Mesenchymal stem cell (in vitro differentiated cells and primary cell): ENCODE measurements at regions not wholly inside any gene's neighbourhood (a gene's known extent, or its start where the extent isn't known, plus 50 kb on each side); places are given as distances from the start of the nearest gene placed in this dataset.

Experiments used
- DNase-seq: peaks from one replicate; pipeline ENCODE4 v3.0.0-alpha.2; 2013
- H2AFZ ChIP-seq: one replicate; pipeline ENCODE4 v1.6.1; 2013; ENCODE audit warnings: low read depth, mild to moderate bottlenecking, control low read depth, inconsistent platforms, low read length, moderate library complexity
- H2AK5ac ChIP-seq: 2 replicates; pipeline ENCODE4 v1.6.1; 2013; ENCODE audit warnings: low read length, moderate library complexity, mild to moderate bottlenecking, inconsistent platforms; ENCODE audit not compliant: severe bottlenecking
- H2BK120ac ChIP-seq: one replicate; pipeline ENCODE4 v1.6.1; 2013; ENCODE audit warnings: low read depth, mild to moderate bottlenecking, inconsistent platforms, low read length, moderate library complexity
- H2BK12ac ChIP-seq, 2 experiments: one replicate each; pipeline ENCODE4 v1.6.1; 2013; ENCODE audit warnings: inconsistent platforms in 2 of 2, low read length in 2 of 2, mild to moderate bottlenecking in 2 of 2, moderate library complexity in 2 of 2, control low read depth in 1 of 2
- H2BK15ac ChIP-seq: one replicate; pipeline ENCODE4 v1.6.1; 2013; ENCODE audit warnings: mild to moderate bottlenecking, low read depth, inconsistent platforms; ENCODE audit not compliant: poor library complexity, severe bottlenecking
- H2BK5ac ChIP-seq: 2 replicates; pipeline ENCODE4 v1.6.1; 2013; ENCODE audit warnings: low read depth, mild to moderate bottlenecking, low read length, control low read depth, inconsistent platforms; ENCODE audit not compliant: poor library complexity, severe bottlenecking
- H3K14ac ChIP-seq, 2 experiments: one replicate each; pipeline ENCODE4 v1.6.1; 2013; ENCODE audit warnings: inconsistent platforms in 2 of 2, low read length in 2 of 2, control low read depth in 1 of 2, mild to moderate bottlenecking in 1 of 2, moderate library complexity in 1 of 2
- H3K18ac ChIP-seq, 2 experiments: one replicate each; pipeline ENCODE4 v1.6.1; 2013; ENCODE audit warnings: inconsistent platforms in 2 of 2, low read length in 2 of 2, control low read depth in 1 of 2, low read depth in 1 of 2, mild to moderate bottlenecking in 1 of 2
- H3K23ac ChIP-seq, 2 experiments: one replicate each; pipeline ENCODE4 v1.6.1; 2013; ENCODE audit warnings: inconsistent platforms in 2 of 2, low read length in 2 of 2, mild to moderate bottlenecking in 2 of 2, moderate library complexity in 2 of 2, control low read depth in 1 of 2
- H3K27ac ChIP-seq: 2 replicates; pipeline ENCODE4 v1.5.1; 2013; ENCODE audit warnings: mild to moderate bottlenecking, moderate library complexity, low read length, control low read depth, inconsistent platforms; ENCODE audit not compliant: poor library complexity, severe bottlenecking
- H3K27me3 ChIP-seq, 2 experiments: 2 replicates each; pipeline versions ENCODE4 v1.6.1 to v1.7.0; 2013; ENCODE audit warnings: low read length in 2 of 2, mild to moderate bottlenecking in 2 of 2, moderate library complexity in 2 of 2, control low read depth in 1 of 2, inconsistent platforms in 1 of 2; ENCODE audit not compliant: control insufficient read depth in 1 of 2, insufficient read depth in 1 of 2
- H3K36me3 ChIP-seq, 2 experiments: 2 replicates each; pipeline versions ENCODE4 v1.6.1 to v1.7.0; 2013; ENCODE audit warnings: low read length in 2 of 2, control low read depth in 1 of 2, inconsistent platforms in 1 of 2, low read depth in 1 of 2, mild to moderate bottlenecking in 1 of 2; ENCODE audit not compliant: insufficient read depth in 2 of 2, control insufficient read depth in 1 of 2
- H3K4ac ChIP-seq, 2 experiments: one replicate each; pipeline ENCODE4 v1.6.1; 2013; ENCODE audit warnings: inconsistent platforms in 2 of 2, low read length in 2 of 2, mild to moderate bottlenecking in 2 of 2, moderate library complexity in 2 of 2, control low read depth in 1 of 2, low read depth in 1 of 2
- H3K4me1 ChIP-seq: 2 replicates; pipeline ENCODE4 v1.6.1; 2013; ENCODE audit warnings: low read depth, low read length, control low read depth; ENCODE audit not compliant: control insufficient read depth, insufficient read depth
- H3K4me2 ChIP-seq: 2 replicates; pipeline ENCODE4 v1.6.1; 2013; ENCODE audit warnings: low read length, mild to moderate bottlenecking, inconsistent platforms; ENCODE audit not compliant: poor library complexity, severe bottlenecking
- H3K4me3 ChIP-seq, 2 experiments: 2 replicates each; pipeline versions ENCODE4 v1.5.1 to v1.7.0; 2013; ENCODE audit warnings: low read length in 2 of 2, mild to moderate bottlenecking in 2 of 2, control low read depth in 1 of 2, low read depth in 1 of 2; ENCODE audit not compliant: insufficient read depth in 1 of 2
- H3K79me1 ChIP-seq: replicated peaks from 2 replicates; pipeline ENCODE4 v1.6.1; 2013; ENCODE audit warnings: mild to moderate bottlenecking, control low read depth, low read length, inconsistent platforms; ENCODE audit not compliant: poor library complexity, severe bottlenecking
- H3K9ac ChIP-seq: 2 replicates; pipeline ENCODE4 v1.7.0; 2013; ENCODE audit warnings: mild to moderate bottlenecking, low read length, moderate library complexity
- H3K9me3 ChIP-seq: 2 replicates; pipeline ENCODE4 v1.7.0; 2013; ENCODE audit warnings: mild to moderate bottlenecking, low read length; ENCODE audit not compliant: control insufficient read depth
- H4K8ac ChIP-seq: one replicate; pipeline ENCODE4 v1.6.1; 2013; ENCODE audit warnings: inconsistent platforms, mild to moderate bottlenecking, low read length, moderate library complexity
- H4K91ac ChIP-seq: one replicate; pipeline ENCODE4 v1.6.1; 2013; ENCODE audit warnings: mild to moderate bottlenecking, low read length, inconsistent platforms
- WGBS: methylation state at CpG from one replicate; pipeline ENCODE4 v1.1.7; 2013; ENCODE audit warnings: mixed read lengths; 5-methylcytosine and 5-hydroxymethylcytosine counted together

DNA sequence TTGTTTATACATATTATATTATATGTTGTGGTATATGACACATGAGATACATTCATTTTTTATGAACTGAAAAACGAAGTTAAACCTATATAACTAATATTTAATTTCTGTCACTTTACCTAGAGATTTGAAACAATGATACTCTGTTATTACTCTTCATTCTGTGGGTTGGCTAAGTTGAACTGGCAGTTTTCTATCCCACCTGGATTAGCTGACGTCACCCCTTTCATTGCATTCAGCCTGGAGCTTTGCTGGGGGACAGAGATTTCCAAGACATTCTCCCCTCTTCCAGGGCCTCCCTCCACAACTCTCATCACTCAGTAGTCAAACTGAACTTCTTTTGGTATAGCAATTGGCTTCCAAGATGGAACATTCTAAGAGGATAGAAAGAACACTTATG, 309.2 kb upstream of the SATB1 start:
- no peak overlapping the region for H3K27ac ChIP-seq
- no peak overlapping the region for H3K4me3 ChIP-seq
- no peak overlapping the region for H2BK15ac ChIP-seq
- H3K18ac ChIP-seq, result no peak overlapping the region
- no peak overlapping the region for H2BK120ac ChIP-seq
- no peak overlapping the region for H2AFZ ChIP-seq
- no peaks in the 10 kb centered on the region for H3K79me1 ChIP-seq
- H4K8ac ChIP-seq, result no peak overlapping the region
- no peak overlapping the region for H3K4me2 ChIP-seq
- no peak overlapping the region for H3K4ac ChIP-seq
- H3K23ac ChIP-seq, result no peak overlapping the region
- H3K9me3 ChIP-seq, result no peaks in the 10 kb centered on the region
- no peaks in the 10 kb centered on the region for H3K27me3 ChIP-seq
- H2AK5ac ChIP-seq, result no peak overlapping the region
- no peak overlapping the region for H3K14ac ChIP-seq
- no peaks in the 10 kb centered on the region for H3K36me3 ChIP-seq
- WGBS, result 84% methylated on average over 1 of the region's 2 CpGs
- H2BK12ac ChIP-seq, result no peak overlapping the region
- H2BK5ac ChIP-seq, result no peak overlapping the region
- H3K4me1 ChIP-seq, result no peaks in the 10 kb centered on the region
- no peak overlapping the region for H4K91ac ChIP-seq
- H3K9ac ChIP-seq, result no peak overlapping the region
- no peak for DNase-seq

DNA sequence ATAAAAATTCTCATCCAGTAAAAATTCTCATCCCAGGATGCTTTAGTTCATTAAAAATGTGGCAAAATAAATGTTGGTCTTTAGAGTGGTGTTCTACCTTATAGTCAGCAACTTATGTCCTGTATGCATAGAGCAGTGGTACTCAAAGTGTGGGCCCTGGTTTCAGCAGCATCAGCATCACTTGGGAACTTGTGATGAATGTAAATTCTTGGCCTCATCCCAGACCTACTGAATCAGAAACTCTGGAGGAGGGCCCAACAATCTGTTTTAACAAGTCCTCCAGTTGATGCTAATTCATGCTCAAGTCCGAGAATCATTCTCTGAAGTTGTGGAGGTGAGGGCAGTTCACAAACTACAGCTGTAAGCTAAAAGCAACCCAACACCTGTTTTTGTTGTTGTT, 307.3 kb upstream of the SATB1 start:
- Histone ChIP-seq H2AK5ac (no peak overlapping the region), H3K36me3 (no peaks in the 10 kb centered on the region), H3K23ac (no peak overlapping the region), H3K27me3 (no peaks in the 10 kb centered on the region), H4K8ac (no peak overlapping the region), H3K4me1 (no peaks in the 10 kb centered on the region), H3K27ac (no peak overlapping the region), H3K18ac (no peak overlapping the region), H3K4me2 (no peak overlapping the region), H3K79me1 (no peaks in the 10 kb centered on the region), H4K91ac (no peak overlapping the region), H3K4ac (no peak overlapping the region), H3K9ac (no peak overlapping the region), H2AFZ (no peak overlapping the region), H3K14ac (no peak overlapping the region), H3K9me3 (no peaks in the 10 kb centered on the region), H2BK15ac (no peak overlapping the region), H2BK5ac (no peak overlapping the region), H3K4me3 (no peak overlapping the region), H2BK120ac (no peak overlapping the region), H2BK12ac (no peak overlapping the region)
- no peak for DNase-seq
- 82% methylated on average over 1 of the region's 1 CpG for WGBS

DNA sequence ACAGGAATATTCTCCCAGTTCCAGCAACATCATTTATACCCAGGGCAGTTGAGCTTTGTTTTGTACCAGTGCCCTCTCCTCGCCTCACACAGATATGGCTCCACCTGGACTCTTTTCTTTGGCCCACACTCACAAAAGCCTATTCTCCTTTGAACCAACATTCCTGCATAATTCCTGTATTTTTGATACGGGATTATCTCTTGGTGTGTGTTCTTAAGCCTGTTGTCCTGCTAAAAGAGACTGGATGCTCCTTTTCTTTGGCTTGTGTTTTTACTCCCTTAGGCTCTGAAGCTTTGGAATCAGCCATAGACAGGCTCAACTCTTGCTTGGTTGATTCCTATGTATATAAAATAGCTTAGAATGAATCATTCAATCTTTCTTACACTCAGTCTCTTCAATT, 305.4 kb upstream of the SATB1 start:
- no peak overlapping the region for H3K4ac ChIP-seq
- H3K4me1 ChIP-seq, result no peaks in the 10 kb centered on the region
- H3K14ac ChIP-seq, result no peak overlapping the region
- no peak overlapping the region for H3K4me3 ChIP-seq
- H3K27me3 ChIP-seq, result no peaks in the 10 kb centered on the region
- H3K9ac ChIP-seq, result no peak overlapping the region
- no peak for DNase-seq
- H2BK15ac ChIP-seq, result no peak overlapping the region
- H2BK12ac ChIP-seq, result no peak overlapping the region
- H2BK5ac ChIP-seq, result no peak overlapping the region
- H2AK5ac ChIP-seq, result no peak overlapping the region
- no peak overlapping the region for H2AFZ ChIP-seq
- H4K91ac ChIP-seq, result no peak overlapping the region
- H3K18ac ChIP-seq, result no peak overlapping the region
- H3K4me2 ChIP-seq, result no peak overlapping the region
- no peaks in the 10 kb centered on the region for H3K36me3 ChIP-seq
- no peak overlapping the region for H4K8ac ChIP-seq
- H3K27ac ChIP-seq, result no peak overlapping the region
- no peak overlapping the region for H3K23ac ChIP-seq
- H3K79me1 ChIP-seq, result no peaks in the 10 kb centered on the region
- 56% methylated on average over 1 of the region's 2 CpGs for WGBS
- H3K9me3 ChIP-seq, result no peaks in the 10 kb centered on the region
- no peak overlapping the region for H2BK120ac ChIP-seq

DNA sequence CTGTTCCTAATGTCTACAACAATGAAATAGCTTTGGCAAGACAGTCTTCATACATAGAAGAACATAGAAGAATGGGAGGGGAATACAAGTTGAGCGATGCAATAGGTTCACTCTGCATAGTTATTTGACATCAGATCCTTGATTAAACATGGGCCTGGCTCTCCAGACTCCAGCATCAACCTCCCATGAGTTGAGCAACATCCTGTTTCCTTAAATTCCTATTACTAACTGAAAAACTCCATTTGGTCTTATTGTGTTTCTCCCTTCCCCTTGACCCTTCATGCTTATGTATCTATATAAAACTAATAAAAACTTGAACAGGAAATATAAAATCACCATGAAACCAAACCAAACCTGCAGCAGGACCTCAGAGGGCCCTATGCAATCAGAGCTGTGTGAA, 304.5 kb upstream of the SATB1 start:
- Histone ChIP-seq H3K36me3 (no peaks in the 10 kb centered on the region), H3K4me2 (no peak overlapping the region), H2BK12ac (no peak overlapping the region), H3K27me3 (no peaks in the 10 kb centered on the region), H3K27ac (no peak overlapping the region), H2AFZ (no peak overlapping the region), H2AK5ac (no peak overlapping the region), H2BK5ac (no peak overlapping the region), H3K4me3 (no peak overlapping the region), H3K23ac (no peak overlapping the region), H3K79me1 (no peaks in the 10 kb centered on the region), H4K91ac (no peak overlapping the region), H3K9me3 (no peaks in the 10 kb centered on the region), H2BK15ac (no peak overlapping the region), H4K8ac (no peak overlapping the region), H3K18ac (no peak overlapping the region), H3K9ac (no peak overlapping the region), H3K14ac (no peak overlapping the region), H2BK120ac (no peak overlapping the region), H3K4me1 (no peaks in the 10 kb centered on the region), H3K4ac (no peak overlapping the region)
- WGBS, result 90% methylated on average over 1 of the region's 1 CpG
- DNase-seq, result no peak
